IMR-90 (cell line): ENCODE measurements at regions not wholly inside any gene's neighbourhood (a gene's known extent, or its start where the extent isn't known, plus 50 kb on each side); places are given as distances from the start of the nearest gene placed in this dataset.

Experiments used
- BHLHE40 ChIP-seq: fragments of 150-350 bp; IDR thresholded peaks from 2 replicates; pipeline ENCODE4 v1.6.1; 2016; ENCODE audit warnings: mild to moderate bottlenecking, low read depth, low read length
- CHD1 ChIP-seq: IDR thresholded peaks from 2 replicates; pipeline ENCODE4 v1.6.1; 2012; ENCODE audit warnings: low read depth, low read length, improper control_type of control experiment
- CTCF ChIP-seq: conservative IDR thresholded peaks from 2 replicates; pipeline ENCODE4 v1.5.1; 2012; ENCODE audit warnings: mild to moderate bottlenecking, low read depth, low read length, improper control_type of control experiment
- POLR2A ChIP-seq: IDR thresholded peaks from 2 replicates; pipeline ENCODE4 v1.6.1; 2012; ENCODE audit warnings: mild to moderate bottlenecking, low read depth, low read length
- TF ChIP-seq, protein P1 (sequence below): fragments of 150-350 bp; IDR thresholded peaks from 2 replicates; pipeline ENCODE4 v1.6.1; 2017; ENCODE audit warnings: mild to moderate bottlenecking, antibody characterized with exemption, low read length, low read depth

- TF ChIP-seq, protein P1, sequence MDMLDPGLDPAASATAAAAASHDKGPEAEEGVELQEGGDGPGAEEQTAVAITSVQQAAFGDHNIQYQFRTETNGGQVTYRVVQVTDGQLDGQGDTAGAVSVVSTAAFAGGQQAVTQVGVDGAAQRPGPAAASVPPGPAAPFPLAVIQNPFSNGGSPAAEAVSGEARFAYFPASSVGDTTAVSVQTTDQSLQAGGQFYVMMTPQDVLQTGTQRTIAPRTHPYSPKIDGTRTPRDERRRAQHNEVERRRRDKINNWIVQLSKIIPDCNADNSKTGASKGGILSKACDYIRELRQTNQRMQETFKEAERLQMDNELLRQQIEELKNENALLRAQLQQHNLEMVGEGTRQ: no peak
- TF ChIP-seq POLR2A (no peak), CTCF (no peak), BHLHE40 (no peak), CHD1 (no peak)
Measured at GRCh38 chr1:30354410-30354809, 369.0 kb downstream of the MATN1 start.
